ENCODE measurements at regions not wholly inside any gene's neighbourhood (a gene's known extent, or its start where the extent isn't known, plus 50 kb on each side); places are given as distances from the start of the nearest gene placed in this dataset.
"Not testable (repeated sequence)": the region's sequence is repeated elsewhere in the genome, so short reads cannot be mapped to it uniquely, and the experiment has no call there.

GRCh38 chr2:230636684-230637271 is 75.9 kb upstream of the CAB39 start:
- Histone ChIP-seq H3K27me3 (ENCODE audit: control insufficient read depth, insufficient read depth, low read length) (no peaks in the 10 kb centered on the region), H3K4me3 (ENCODE audit: low read depth, low read length) (no peak overlapping the region), H3K36me3 (ENCODE audit: control insufficient read depth, insufficient read depth, low read length) (no peaks in the 10 kb centered on the region)
- CTCF ChIA-PET: no interaction called here
- POLR2A ChIA-PET: no interaction called here
- DNase-seq (ENCODE audit: low read depth): no peak
- no peak for TF ChIP-seq CTCF (IDR thresholded peaks at IDR 0.05; ENCODE audit: insufficient read depth, low read depth, low read length)

DNA sequence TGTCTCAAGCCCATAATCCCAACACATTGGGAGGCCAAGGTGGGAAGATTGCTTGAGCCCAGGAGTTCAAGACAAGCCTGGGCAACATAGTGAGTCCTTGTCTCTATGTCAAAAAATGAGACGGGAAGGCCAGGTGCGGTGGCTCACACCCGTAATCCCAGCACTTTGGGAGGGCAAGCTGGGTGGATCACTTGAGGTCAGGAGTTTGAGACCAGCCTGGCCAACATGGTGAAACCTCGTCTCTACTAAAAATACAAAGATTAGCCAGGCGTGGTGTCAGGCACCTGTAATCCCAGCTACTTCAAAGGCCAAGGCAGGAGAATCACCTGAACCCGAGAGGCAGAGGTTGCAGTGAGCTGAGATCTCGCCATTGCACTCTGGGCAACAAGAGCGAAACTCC is 75.2 kb upstream of the CAB39 start:
- CTCF ChIA-PET; H3K27me3 ChIP-seq (ENCODE audit: control insufficient read depth, insufficient read depth, low read length); DNase-seq (ENCODE audit: low read depth); H3K36me3 ChIP-seq (ENCODE audit: control insufficient read depth, insufficient read depth, low read length); POLR2A ChIA-PET; H3K4me3 ChIP-seq (ENCODE audit: low read depth, low read length): not testable (repeated sequence)

DNA sequence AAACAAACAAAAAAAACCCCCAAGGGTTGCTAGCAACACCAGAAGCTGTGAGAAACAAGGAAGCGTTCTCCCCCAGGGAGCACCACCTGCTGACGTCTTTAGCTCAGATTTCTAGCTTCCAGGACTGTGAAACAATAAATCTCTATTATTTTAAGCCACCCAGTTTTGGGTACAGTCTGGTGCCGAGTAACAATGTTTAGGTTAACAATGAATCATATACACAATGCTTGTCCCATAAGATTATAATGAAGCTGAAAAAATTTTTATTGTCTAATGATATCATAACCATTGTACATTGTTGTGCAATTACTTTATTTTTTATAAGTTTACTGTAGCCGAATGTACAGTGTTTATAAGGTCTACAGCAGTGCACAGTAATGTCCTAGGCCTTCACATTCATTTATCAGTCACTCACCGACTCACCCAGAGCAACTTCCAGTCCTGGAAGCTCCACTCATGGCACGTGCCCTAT is 72.1 kb upstream of the CAB39 start:
- CTCF ChIA-PET: no interaction called here
- no peaks in the 10 kb centered on the region for H3K36me3 ChIP-seq (ENCODE audit: control insufficient read depth, insufficient read depth, low read length)
- DNase-seq (ENCODE audit: low read depth): no peak
- no peak overlapping the region for H3K4me3 ChIP-seq (ENCODE audit: low read depth, low read length)
- POLR2A ChIA-PET: interaction anchor here (0.6 kb wide), 2 partner anchors 30 to 261 kb away, joined by 3 to 5 read pairs; no protein-coding TSS in a partner anchor
- H3K27me3 ChIP-seq (ENCODE audit: control insufficient read depth, insufficient read depth, low read length): no peaks in the 10 kb centered on the region
- TF ChIP-seq CTCF (IDR thresholded peaks at IDR 0.05; ENCODE audit: insufficient read depth, low read depth, low read length): no peak

- CTCF ChIA-PET: no interaction called here
- POLR2A ChIA-PET: no interaction called here
- Histone ChIP-seq H3K4me3 (ENCODE audit: low read depth, low read length) (no peak overlapping the region), H3K27me3 (ENCODE audit: control insufficient read depth, insufficient read depth, low read length) (no peaks in the 10 kb centered on the region), H3K36me3 (ENCODE audit: control insufficient read depth, insufficient read depth, low read length) (no peaks in the 10 kb centered on the region)
- no peak for TF ChIP-seq CTCF (IDR thresholded peaks at IDR 0.05; ENCODE audit: insufficient read depth, low read depth, low read length)
- no peak for DNase-seq (ENCODE audit: low read depth)
These were observed 69.7 kb upstream of the CAB39 start for GRCh38 chr2:230642966-230643365.

GRCh38 chr2:230643576-230644291 is 68.9 kb upstream of the CAB39 start:
- H3K36me3 ChIP-seq (ENCODE audit: control insufficient read depth, insufficient read depth, low read length): no peaks in the 10 kb centered on the region
- TF ChIP-seq CTCF (IDR thresholded peaks at IDR 0.05; ENCODE audit: insufficient read depth, low read depth, low read length): no peak
- no peaks in the 10 kb centered on the region for H3K27me3 ChIP-seq (ENCODE audit: control insufficient read depth, insufficient read depth, low read length)
- no peak overlapping the region for H3K4me3 ChIP-seq (ENCODE audit: low read depth, low read length)
- DNase-seq (ENCODE audit: low read depth): no peak
- POLR2A ChIA-PET: no interaction called here
- CTCF ChIA-PET: no interaction called here
